BE2C (cell line): ENCODE measurements at regions not wholly inside any gene's neighbourhood (a gene's known extent, or its start where the extent isn't known, plus 50 kb on each side); places are given as distances from the start of the nearest gene placed in this dataset.

Source experiments
- DNase-seq: peaks from one replicate; pipeline ENCODE4 v3.0.0-alpha.2; 2020
- H3K27me3 ChIP-seq: fragments of 250-450 bp; sonication (Bioruptor Pico); 2 replicates; pipeline ENCODE4 v1.5.1; 2020; ENCODE audit warnings: mild to moderate bottlenecking
- H3K36me3 ChIP-seq: fragments of 250-450 bp; sonication (Bioruptor Pico); 2 replicates; pipeline ENCODE4 v1.5.1; 2020; ENCODE audit warnings: mild to moderate bottlenecking
- H3K4me1 ChIP-seq: fragments of 250-450 bp; sonication (Bioruptor Pico); 2 replicates; pipeline ENCODE4 v1.5.1; 2020
- H3K4me3 ChIP-seq: 2 replicates; pipeline ENCODE4 v1.5.1; 2011; ENCODE audit warnings: low read depth, low read length
- H3K9me3 ChIP-seq: fragments of 250-450 bp; sonication (Bioruptor Pico); 2 replicates; pipeline ENCODE4 v1.5.1; 2020
- TF ChIP-seq, protein P1 (sequence below): IDR thresholded peaks from 2 replicates; pipeline ENCODE4 v1.5.1; 2012; ENCODE audit warnings: mild to moderate bottlenecking, low read depth, low read length

DNA sequence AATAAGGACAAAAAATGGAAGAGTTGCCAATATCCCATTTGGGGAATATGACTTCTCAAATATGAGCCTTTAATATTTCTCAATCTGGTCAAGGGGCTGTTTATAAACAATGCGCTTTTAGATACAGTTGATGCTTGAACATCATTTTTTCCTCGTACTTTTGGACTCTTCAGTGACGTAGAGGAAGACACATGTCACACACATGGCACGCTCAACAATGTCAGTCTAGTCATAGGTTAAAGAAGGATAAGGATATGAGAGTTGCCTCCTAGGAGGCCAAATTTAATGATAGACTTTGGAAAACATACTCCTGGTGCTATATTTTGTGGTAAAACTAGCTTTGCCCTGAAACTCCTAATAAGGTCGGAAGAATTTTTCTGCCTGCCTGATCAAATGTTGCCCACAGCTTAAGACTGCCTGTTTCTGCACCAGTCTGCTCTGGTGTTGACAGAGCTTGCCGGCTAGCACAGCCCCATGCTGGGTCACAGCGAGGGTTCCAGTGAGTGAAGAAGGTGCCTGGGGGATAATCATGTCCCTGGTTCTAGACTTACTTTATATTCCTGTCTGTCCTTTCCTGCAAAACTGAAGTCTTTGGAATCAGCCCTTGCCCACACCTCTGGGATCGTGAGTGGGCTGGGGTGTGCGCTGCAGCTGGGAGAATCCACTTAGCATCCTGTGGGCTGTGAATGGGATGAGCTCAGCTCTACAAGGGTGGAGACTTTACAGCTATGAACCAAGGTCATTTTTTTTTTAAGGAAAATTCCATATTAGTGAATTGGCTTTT is 230.8 kb upstream of the IRX4 start:
- no peaks in the 10 kb centered on the region for H3K36me3 ChIP-seq
- no peak for DNase-seq
- H3K4me3 ChIP-seq, result no peak overlapping the region
- no peaks in the 10 kb centered on the region for H3K4me1 ChIP-seq
- no peaks in the 10 kb centered on the region for H3K27me3 ChIP-seq
- no peaks in the 10 kb centered on the region for H3K9me3 ChIP-seq
- TF ChIP-seq, protein P1, sequence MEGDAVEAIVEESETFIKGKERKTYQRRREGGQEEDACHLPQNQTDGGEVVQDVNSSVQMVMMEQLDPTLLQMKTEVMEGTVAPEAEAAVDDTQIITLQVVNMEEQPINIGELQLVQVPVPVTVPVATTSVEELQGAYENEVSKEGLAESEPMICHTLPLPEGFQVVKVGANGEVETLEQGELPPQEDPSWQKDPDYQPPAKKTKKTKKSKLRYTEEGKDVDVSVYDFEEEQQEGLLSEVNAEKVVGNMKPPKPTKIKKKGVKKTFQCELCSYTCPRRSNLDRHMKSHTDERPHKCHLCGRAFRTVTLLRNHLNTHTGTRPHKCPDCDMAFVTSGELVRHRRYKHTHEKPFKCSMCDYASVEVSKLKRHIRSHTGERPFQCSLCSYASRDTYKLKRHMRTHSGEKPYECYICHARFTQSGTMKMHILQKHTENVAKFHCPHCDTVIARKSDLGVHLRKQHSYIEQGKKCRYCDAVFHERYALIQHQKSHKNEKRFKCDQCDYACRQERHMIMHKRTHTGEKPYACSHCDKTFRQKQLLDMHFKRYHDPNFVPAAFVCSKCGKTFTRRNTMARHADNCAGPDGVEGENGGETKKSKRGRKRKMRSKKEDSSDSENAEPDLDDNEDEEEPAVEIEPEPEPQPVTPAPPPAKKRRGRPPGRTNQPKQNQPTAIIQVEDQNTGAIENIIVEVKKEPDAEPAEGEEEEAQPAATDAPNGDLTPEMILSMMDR, result no peak

DNA sequence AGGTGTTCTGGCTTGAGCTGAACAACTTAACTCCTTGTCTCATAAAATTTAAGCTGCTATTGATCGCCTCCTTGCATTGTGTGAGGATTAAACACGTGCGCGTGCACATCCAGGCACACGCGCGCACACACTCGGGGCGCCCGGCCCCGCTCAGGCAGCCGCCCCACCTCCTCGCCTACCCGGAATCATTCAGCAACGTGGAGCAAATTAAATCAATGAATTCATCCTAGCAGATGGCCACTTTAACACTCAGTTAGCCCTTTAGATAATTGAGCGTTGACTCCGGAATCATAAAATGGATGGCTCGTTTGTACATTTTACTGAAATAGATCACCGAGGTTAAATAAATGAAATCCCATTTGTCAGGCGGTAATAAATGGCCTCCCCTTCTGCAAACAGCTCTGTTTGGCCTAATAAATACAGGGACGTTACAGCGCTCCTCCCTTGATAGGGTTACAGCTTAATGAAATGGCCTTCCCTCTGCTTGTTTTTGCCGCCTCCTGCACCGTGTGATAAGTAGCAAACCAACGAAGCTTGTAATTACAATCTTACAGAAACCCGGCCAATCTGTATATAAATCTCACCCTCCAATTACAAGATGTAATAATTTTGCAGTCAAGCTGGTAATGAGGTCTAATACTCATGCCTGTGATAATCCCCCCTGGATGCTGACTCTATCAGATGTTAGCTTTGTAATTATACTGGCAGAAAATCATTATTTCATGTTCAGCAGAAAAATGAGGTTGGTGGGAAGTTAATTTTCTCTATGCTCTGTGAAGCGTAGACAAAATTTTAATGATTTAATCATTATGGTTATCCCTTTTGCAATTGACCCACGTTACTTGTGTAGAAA is 229.7 kb upstream of the IRX4 start:
- TF ChIP-seq, protein P1, result no peak
- no peaks in the 10 kb centered on the region for H3K36me3 ChIP-seq
- H3K4me3 ChIP-seq, result no peak overlapping the region
- no peaks in the 10 kb centered on the region for H3K4me1 ChIP-seq
- no peaks in the 10 kb centered on the region for H3K9me3 ChIP-seq
- DNase-seq, result no peak
- H3K27me3 ChIP-seq, result no peaks in the 10 kb centered on the region

DNA sequence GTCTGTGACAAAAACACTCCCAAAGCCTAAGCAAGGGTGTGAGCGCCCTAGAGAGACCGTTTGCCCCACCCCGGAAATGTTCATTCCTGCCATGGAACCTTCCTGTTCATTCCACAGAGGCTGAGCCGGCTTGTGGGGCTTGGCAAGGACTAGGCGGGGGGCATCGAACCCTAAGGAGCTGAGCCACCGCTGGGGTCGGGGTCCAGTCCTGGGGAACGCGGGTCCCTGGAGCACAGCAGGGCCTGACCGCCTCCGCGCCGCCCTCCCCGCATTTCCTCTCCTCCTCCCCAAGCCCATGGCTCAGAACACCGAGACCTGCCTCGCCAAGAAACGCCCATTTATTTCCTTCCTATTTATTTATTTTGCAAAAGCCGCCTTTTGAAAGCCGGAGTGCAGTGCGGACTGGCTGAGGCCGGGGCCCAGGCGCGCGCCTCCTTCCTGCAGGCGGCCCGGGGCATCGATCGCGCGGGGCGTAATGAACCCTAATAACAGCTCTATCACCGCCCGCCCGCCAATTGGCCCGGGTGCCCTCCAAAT is 228.9 kb upstream of the IRX4 start:
- H3K4me1 ChIP-seq, result no peaks in the 10 kb centered on the region
- DNase-seq, result no peak
- TF ChIP-seq, protein P1, result no peak
- no peaks in the 10 kb centered on the region for H3K9me3 ChIP-seq
- H3K36me3 ChIP-seq, result no peaks in the 10 kb centered on the region
- no peak overlapping the region for H3K4me3 ChIP-seq
- no peaks in the 10 kb centered on the region for H3K27me3 ChIP-seq

DNA sequence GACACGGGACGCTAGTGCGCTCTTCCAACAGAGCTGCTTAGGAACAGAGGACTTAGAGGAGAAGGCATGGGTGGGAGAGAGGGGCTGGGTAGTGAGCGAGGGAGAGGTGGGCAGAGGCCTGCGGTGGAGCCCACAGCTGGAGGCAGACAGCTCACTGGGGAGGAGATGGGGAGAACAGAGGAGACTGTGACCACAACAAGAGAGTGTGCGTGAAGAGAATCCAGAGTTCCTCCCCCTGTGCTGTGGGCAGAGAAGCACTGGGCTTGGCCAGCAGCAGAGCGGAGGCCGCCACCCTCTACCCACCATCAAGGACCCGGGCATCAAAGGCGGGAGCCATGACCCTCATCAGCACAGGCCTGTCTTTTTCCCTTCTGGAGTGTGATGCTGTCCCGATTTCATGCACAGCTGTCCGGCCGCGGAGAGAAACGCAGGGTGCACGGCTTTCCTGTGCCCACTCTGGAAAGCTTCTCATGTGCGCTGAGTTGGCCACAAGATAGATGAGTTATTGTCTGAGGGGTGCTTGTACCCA is 228.3 kb upstream of the IRX4 start:
- H3K4me1 ChIP-seq, result no peaks in the 10 kb centered on the region
- no peaks in the 10 kb centered on the region for H3K36me3 ChIP-seq
- H3K4me3 ChIP-seq, result no peak overlapping the region
- no peaks in the 10 kb centered on the region for H3K27me3 ChIP-seq
- no peaks in the 10 kb centered on the region for H3K9me3 ChIP-seq
- TF ChIP-seq, protein P1, result no peak
- DNase-seq, result no peak

DNA sequence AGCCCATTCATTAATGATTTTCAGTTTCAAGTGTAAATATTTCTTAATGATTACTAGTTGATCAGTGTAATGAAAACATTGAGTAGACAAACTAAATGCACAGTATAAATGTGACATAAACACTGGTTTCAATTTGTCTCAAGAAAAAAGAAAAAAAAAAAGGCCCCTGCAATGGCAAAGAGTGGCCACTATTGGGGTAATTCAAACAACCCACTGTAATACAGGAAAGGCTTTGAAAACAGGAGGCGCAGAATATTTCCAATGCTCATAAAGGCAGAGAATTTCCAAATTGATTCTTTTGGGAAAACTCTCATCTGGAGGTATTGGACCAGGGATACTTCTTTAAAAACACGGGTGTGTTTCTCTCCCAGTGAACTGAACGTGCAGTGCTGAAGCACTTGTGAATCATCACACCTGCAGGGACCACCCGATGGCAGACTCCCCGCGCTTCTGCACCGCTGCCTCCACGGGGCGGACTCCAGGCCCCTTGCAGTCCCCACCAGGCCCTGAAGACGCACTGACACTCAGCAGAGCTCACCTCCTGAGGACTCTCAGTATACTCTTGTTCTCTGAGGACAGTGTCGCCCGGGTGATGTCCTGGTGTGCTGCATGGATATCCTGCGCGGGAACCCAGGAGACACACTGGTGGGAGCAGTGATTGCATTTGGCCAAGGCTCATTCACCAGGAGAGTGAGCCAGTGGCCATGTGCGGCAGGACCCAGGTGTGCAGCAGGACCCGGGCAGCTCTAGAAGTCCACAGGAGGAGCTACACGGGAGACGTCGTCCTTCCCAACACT is 227.6 kb upstream of the IRX4 start:
- Histone ChIP-seq H3K27me3 (no peaks in the 10 kb centered on the region), H3K36me3 (no peaks in the 10 kb centered on the region), H3K4me1 (no peaks in the 10 kb centered on the region), H3K4me3 (no peak overlapping the region), H3K9me3 (no peaks in the 10 kb centered on the region)
- TF ChIP-seq, protein P1, result no peak
- DNase-seq, result no peak
